SK-N-SH (cell line): ENCODE measurements at regions not wholly inside any gene's neighbourhood (a gene's known extent, or its start where the extent isn't known, plus 50 kb on each side); places are given as distances from the start of the nearest gene placed in this dataset.

ENCODE experiments used
- CTCF ChIA-PET: fragments of 300-600, 350-600 bp; formaldehyde crosslinking; extraction: SDS; loops from one replicate; lab custom pipeline; 2021; lab: Yijun Ruan, JAX
- POLR2A ChIA-PET: fragments of 350-600 bp; sonication (Branson Sonifier 250); formaldehyde crosslinking; extraction: SDS; loops from one replicate; lab custom pipeline; 2020; ENCODE audit warnings: antibody characterized with exemption, inconsistent platforms; lab: Yijun Ruan, JAX
- DNase-seq: peaks from one replicate; pipeline ENCODE4 v3.0.0; 2012
- H2AFZ ChIP-seq: fragments of 200-600 bp; sonication (generic); 2 replicates; pipeline ENCODE4 v1.8.1; 2016; ENCODE audit warnings: antibody characterized with exemption, mild to moderate bottlenecking, low read depth
- H3F3A ChIP-seq: fragments of 200-600 bp; sonication (generic); replicated peaks from 2 replicates; pipeline ENCODE3; 2016; ENCODE audit warnings: antibody characterized with exemption, mild to moderate bottlenecking; ENCODE audit not compliant: insufficient read depth
- H3K27ac ChIP-seq, 2 experiments: fragments of 200-500 bp in 1 of 2; fragments of 200-600 bp in 1 of 2; sonication (Bioruptor generic) in 1 of 2; sonication (generic), shearing (Covaris generic) in 1 of 2; 2 replicates each; pipeline versions ENCODE4 v1.5.1 to v1.6.1; 2014 to 2016; ENCODE audit warnings: low read depth in 2 of 2, inconsistent platforms in 1 of 2, low read length in 1 of 2, mild to moderate bottlenecking in 1 of 2, mixed read lengths in 1 of 2
- H3K27me3 ChIP-seq: fragments of 200-600 bp; sonication (generic), shearing (Covaris generic); 2 replicates; pipeline ENCODE4 v1.6.1; 2016; ENCODE audit warnings: mixed run types; ENCODE audit not compliant: insufficient read depth
- H3K36me3 ChIP-seq, 2 experiments: fragments of 200-500 bp in 1 of 2; fragments of 200-600 bp in 1 of 2; sonication (Bioruptor generic) in 1 of 2; sonication (generic) in 1 of 2; replicated peaks in 1 of 2; 2 replicates each; pipeline versions ENCODE3 to v1.5.1; 2014 to 2016; ENCODE audit warnings: low read length in 1 of 2, mild to moderate bottlenecking in 1 of 2; ENCODE audit not compliant: insufficient read depth in 2 of 2, control insufficient read depth in 1 of 2
- H3K4me1 ChIP-seq, 2 experiments: fragments of 200-500 bp in 1 of 2; fragments of 200-600 bp in 1 of 2; sonication (Bioruptor generic) in 1 of 2; sonication (generic), shearing (Covaris generic) in 1 of 2; 2 replicates each; pipeline versions ENCODE4 v1.5.1 to v1.6.1; 2014 to 2016; ENCODE audit warnings: low read depth in 1 of 2, low read length in 1 of 2, mixed run types in 1 of 2; ENCODE audit not compliant: insufficient read depth in 2 of 2, control insufficient read depth in 1 of 2
- H3K4me2 ChIP-seq: fragments of 200-600 bp; sonication (generic), shearing (Covaris generic); 2 replicates; pipeline ENCODE4 v1.6.1; 2017; ENCODE audit warnings: mixed run types
- H3K4me3 ChIP-seq, 2 experiments: fragments of 200-500 bp in 1 of 2; fragments of 200-600 bp in 1 of 2; sonication (Bioruptor generic) in 1 of 2; sonication (generic), shearing (Covaris generic) in 1 of 2; 2 replicates each; pipeline versions ENCODE4 v1.5.1 to v1.8.1; 2014 to 2016; ENCODE audit warnings: low read depth in 2 of 2, inconsistent platforms in 1 of 2, low read length in 1 of 2, mild to moderate bottlenecking in 1 of 2, mixed read lengths in 1 of 2, moderate library complexity in 1 of 2
- H3K79me2 ChIP-seq: fragments of 200-600 bp; sonication (generic); 2 replicates; pipeline ENCODE4 v1.8.1; 2017; ENCODE audit warnings: mild to moderate bottlenecking; ENCODE audit not compliant: insufficient read depth
- H3K9ac ChIP-seq: fragments of 200-600 bp; sonication (generic); 2 replicates; pipeline ENCODE4 v1.6.1; 2017; ENCODE audit warnings: mixed run types
- H3K9me2 ChIP-seq: fragments of 200-600 bp; sonication (generic); 2 replicates; pipeline ENCODE4 v1.6.1; 2017; ENCODE audit warnings: mixed run types
- H3K9me3 ChIP-seq: fragments of 200-600 bp; sonication (generic); 2 replicates; pipeline ENCODE4 v1.6.1; 2017; ENCODE audit warnings: mixed run types, mild to moderate bottlenecking, moderate library complexity
- H4K20me1 ChIP-seq: fragments of 200-600 bp; sonication (generic); 2 replicates; pipeline ENCODE4 v1.6.1; 2017; ENCODE audit warnings: mild to moderate bottlenecking, mixed run types; ENCODE audit not compliant: insufficient read depth
- CTCF ChIP-seq: fragments of 200-600 bp; sonication (generic); IDR thresholded peaks from 2 replicates; pipeline ENCODE4 v1.6.1; 2017; ENCODE audit warnings: antibody characterized with exemption, mild to moderate bottlenecking, moderate library complexity
- EZH2phosphoT487 ChIP-seq: fragments of 200-600 bp; sonication (generic); IDR thresholded peaks from 2 replicates; pipeline ENCODE4 v1.6.1; 2017; ENCODE audit warnings: low read depth, mixed run types, mild to moderate bottlenecking, antibody characterized with exemption, moderate library complexity, borderline replicate concordance
- FOSL2 ChIP-seq: IDR thresholded peaks from 2 replicates; pipeline ENCODE4 v1.4.0; 2012; ENCODE audit warnings: low read depth, mild to moderate bottlenecking, moderate library complexity, borderline replicate concordance
- FOXJ3 ChIP-seq: sonication (generic); formaldehyde crosslinking; IDR thresholded peaks from 2 replicates; pipeline ENCODE4 v1.5.1; 2020; ENCODE audit warnings: mild to moderate bottlenecking, missing genetic modification reagents
- GABPA ChIP-seq: IDR thresholded peaks from 2 replicates; pipeline ENCODE4 v1.4.0; 2012; ENCODE audit warnings: low read depth, mild to moderate bottlenecking
- GATA2 ChIP-seq: sonication (generic); formaldehyde crosslinking; IDR thresholded peaks from 2 replicates; pipeline ENCODE4 v1.5.0; 2020; ENCODE audit warnings: mild to moderate bottlenecking, missing genetic modification reagents
- JUND ChIP-seq: IDR thresholded peaks from 2 replicates; pipeline ENCODE4 v1.4.0; 2012
- NFIC ChIP-seq: IDR thresholded peaks from 2 replicates; pipeline ENCODE4 v1.4.0; 2012; ENCODE audit warnings: borderline replicate concordance
- POLR2AphosphoS5 ChIP-seq: IDR thresholded peaks from 2 replicates; pipeline ENCODE4 v1.6.1; 2012; ENCODE audit warnings: low read depth, low read length
- RAD21 ChIP-seq: IDR thresholded peaks from 2 replicates; pipeline ENCODE4 v1.6.1; 2012; ENCODE audit warnings: mild to moderate bottlenecking, low read length
- RCOR1 ChIP-seq: fragments of 150-350 bp; IDR thresholded peaks from 2 replicates; pipeline ENCODE4 v1.6.1; 2017; ENCODE audit warnings: antibody characterized with exemption, low read length
- REST ChIP-seq: IDR thresholded peaks from 2 replicates; pipeline ENCODE4 v1.6.1; 2012; ENCODE audit warnings: mild to moderate bottlenecking, low read depth, low read length, moderate library complexity
- RFX5 ChIP-seq: IDR thresholded peaks from 2 replicates; pipeline ENCODE4 v1.6.1; 2012; ENCODE audit warnings: mild to moderate bottlenecking, improper control_type of control experiment, low read length
- RXRA ChIP-seq: IDR thresholded peaks from 2 replicates; pipeline ENCODE4 v1.4.0; 2012; ENCODE audit warnings: low read depth, mild to moderate bottlenecking, borderline replicate concordance
- SIN3A ChIP-seq: IDR thresholded peaks from 2 replicates; pipeline ENCODE4 v1.6.1; 2012; ENCODE audit warnings: low read depth, mild to moderate bottlenecking, low read length, moderate library complexity, borderline replicate concordance
- SMC3 ChIP-seq: IDR thresholded peaks from 2 replicates; pipeline ENCODE4 v1.6.1; 2012; ENCODE audit warnings: low read depth, low read length, improper control_type of control experiment
- USF1 ChIP-seq: IDR thresholded peaks from 2 replicates; pipeline ENCODE4 v1.4.0; 2012; ENCODE audit warnings: low read depth, borderline replicate concordance
- YY1 ChIP-seq: IDR thresholded peaks from 2 replicates; pipeline ENCODE4 v1.4.0; 2012; ENCODE audit warnings: low read depth, mild to moderate bottlenecking
- WGBS: methylation state at CpG from one replicate; pipeline ENCODE4 v1.1.6; 2017; ENCODE audit warnings: low lambda C conversion rate; 5-methylcytosine and 5-hydroxymethylcytosine counted together
- TF ChIP-seq, protein P1 (sequence below): fragments of 150-350 bp; IDR thresholded peaks from 2 replicates; pipeline ENCODE4 v1.6.1; 2016; ENCODE audit warnings: mild to moderate bottlenecking, low read depth, low read length
- TF ChIP-seq, protein P2 (sequence below): IDR thresholded peaks from 2 replicates; pipeline ENCODE4; 2012

- TF ChIP-seq REST (no peak), GABPA (no peak)
- TF ChIP-seq, all 33 proteins: peak for 0
Observed at GRCh38 chr14:85974602-85975001, 444.7 kb downstream of the FLRT2 start (continued).

DNA sequence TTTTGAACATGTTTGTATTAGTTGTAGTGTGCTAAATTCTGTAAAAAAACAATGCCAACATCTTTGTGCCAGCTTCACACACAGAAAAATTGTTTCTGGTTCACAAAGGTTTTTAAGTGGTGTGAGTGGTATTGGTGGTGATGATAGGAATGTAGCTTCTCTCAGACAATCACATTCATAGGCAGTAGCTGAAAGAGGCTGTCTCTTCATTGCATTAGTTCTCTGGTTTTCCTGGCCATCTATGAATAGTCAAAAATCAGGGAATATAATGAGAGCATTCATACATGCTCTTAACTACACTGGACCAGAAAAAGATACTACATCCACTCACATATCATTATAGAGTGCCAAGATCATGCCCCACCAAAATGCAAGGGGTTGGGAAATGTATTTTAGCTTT is 433.5 kb downstream of the FLRT2 start:
- no peaks in the 10 kb centered on the region for H3F3A ChIP-seq
- H4K20me1 ChIP-seq: no peaks in the 10 kb centered on the region
- H3K27me3 ChIP-seq: peaks cover 4% of the 10 kb centered on the region; the same call in 1 of the 2 replicates
- H3K9ac ChIP-seq: no peak overlapping the region
- no peaks in the 10 kb centered on the region for H3K9me2 ChIP-seq
- H2AFZ ChIP-seq: no peak overlapping the region
- no peak overlapping the region for H3K4me3 ChIP-seq
- CTCF ChIA-PET: interaction anchor here (1.8 kb wide), 1 partner anchor 9 kb away, joined by 4 read pairs; no protein-coding TSS in a partner anchor
- TF ChIP-seq SIN3A: no peak
- no peak for TF ChIP-seq USF1
- no peak for TF ChIP-seq EZH2phosphoT487
- TF ChIP-seq RXRA: no peak
- TF ChIP-seq FOSL2: no peak
- no peak for TF ChIP-seq RCOR1
- no peak for TF ChIP-seq SMC3
- TF ChIP-seq POLR2AphosphoS5: no peak
- TF ChIP-seq, all 33 proteins: peak for 0
- POLR2A ChIA-PET: no interaction called here
- no peak for DNase-seq
- H3K4me1 ChIP-seq: no peaks in the 10 kb centered on the region
- H3K27ac ChIP-seq: no peak overlapping the region
- H3K79me2 ChIP-seq: no peaks in the 10 kb centered on the region
- no peak overlapping the region for H3K4me2 ChIP-seq
- no peaks in the 10 kb centered on the region for H3K36me3 ChIP-seq
- no peaks in the 10 kb centered on the region for H3K9me3 ChIP-seq

DNA sequence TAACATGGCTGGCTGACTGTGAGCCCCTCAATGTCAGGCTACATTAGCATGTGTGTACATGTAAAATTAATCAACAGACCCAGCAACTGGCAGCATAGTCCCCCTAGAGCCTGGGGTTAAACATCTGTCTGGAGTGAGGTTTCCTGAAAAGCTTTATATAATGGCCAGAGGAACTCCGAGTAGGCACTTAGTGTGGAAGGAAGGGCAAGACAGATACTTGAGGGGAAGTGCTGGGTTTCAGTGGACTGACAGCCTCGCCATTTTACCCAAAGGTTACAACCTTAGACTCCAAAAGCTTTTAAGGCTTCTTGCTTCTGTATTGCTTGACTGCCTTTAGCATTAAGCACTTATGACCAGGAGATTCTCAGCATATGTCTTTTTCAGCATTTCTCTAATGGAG is 430.8 kb downstream of the FLRT2 start:
- Histone ChIP-seq H3K9ac (no peak overlapping the region), H3K79me2 (no peaks in the 10 kb centered on the region), H3K4me3 (no peak overlapping the region), H3K9me3 (no peaks in the 10 kb centered on the region), H3K4me1 (no peaks in the 10 kb centered on the region), H3K9me2 (no peaks in the 10 kb centered on the region), H3K27me3 (peaks cover 4% of the 10 kb centered on the region; the same call in 1 of the 2 replicates), H3F3A (no peaks in the 10 kb centered on the region), H2AFZ (no peak overlapping the region), H3K27ac (no peak overlapping the region), H3K4me2 (no peak overlapping the region), H3K36me3 (no peaks in the 10 kb centered on the region), H4K20me1 (no peaks in the 10 kb centered on the region)
- ChIA-PET POLR2A (no interaction called here), CTCF (interaction anchor here (0.9 kb wide), 1 partner anchor 61 kb away, joined by 3 read pairs; no protein-coding TSS in a partner anchor)
- WGBS: 0% methylated on average over 2 of the region's 2 CpGs
- no peak for DNase-seq
- TF ChIP-seq, protein P1, sequence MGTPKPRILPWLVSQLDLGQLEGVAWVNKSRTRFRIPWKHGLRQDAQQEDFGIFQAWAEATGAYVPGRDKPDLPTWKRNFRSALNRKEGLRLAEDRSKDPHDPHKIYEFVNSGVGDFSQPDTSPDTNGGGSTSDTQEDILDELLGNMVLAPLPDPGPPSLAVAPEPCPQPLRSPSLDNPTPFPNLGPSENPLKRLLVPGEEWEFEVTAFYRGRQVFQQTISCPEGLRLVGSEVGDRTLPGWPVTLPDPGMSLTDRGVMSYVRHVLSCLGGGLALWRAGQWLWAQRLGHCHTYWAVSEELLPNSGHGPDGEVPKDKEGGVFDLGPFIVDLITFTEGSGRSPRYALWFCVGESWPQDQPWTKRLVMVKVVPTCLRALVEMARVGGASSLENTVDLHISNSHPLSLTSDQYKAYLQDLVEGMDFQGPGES: no peak
- TF ChIP-seq YY1: no peak
- TF ChIP-seq RFX5: no peak
- TF ChIP-seq RAD21: no peak
- no peak for TF ChIP-seq CTCF
- no peak for TF ChIP-seq RXRA
- no peak for TF ChIP-seq NFIC
- no peak for TF ChIP-seq FOXJ3
- no peak for TF ChIP-seq GATA2 (CRISPR knock-in tag)
- TF ChIP-seq, protein P2, sequence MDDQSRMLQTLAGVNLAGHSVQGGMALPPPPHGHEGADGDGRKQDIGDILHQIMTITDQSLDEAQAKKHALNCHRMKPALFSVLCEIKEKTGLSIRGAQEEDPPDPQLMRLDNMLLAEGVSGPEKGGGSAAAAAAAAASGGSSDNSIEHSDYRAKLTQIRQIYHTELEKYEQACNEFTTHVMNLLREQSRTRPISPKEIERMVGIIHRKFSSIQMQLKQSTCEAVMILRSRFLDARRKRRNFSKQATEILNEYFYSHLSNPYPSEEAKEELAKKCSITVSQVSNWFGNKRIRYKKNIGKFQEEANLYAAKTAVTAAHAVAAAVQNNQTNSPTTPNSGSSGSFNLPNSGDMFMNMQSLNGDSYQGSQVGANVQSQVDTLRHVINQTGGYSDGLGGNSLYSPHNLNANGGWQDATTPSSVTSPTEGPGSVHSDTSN: no peak
- TF ChIP-seq JUND: no peak
